ENCODE measurements at regions not wholly inside any gene's neighbourhood (a gene's known extent, or its start where the extent isn't known, plus 50 kb on each side); places are given as distances from the start of the nearest gene placed in this dataset.

GRCh38 chr2:129379411-129379810, 600.1 kb upstream of the RAB6C start:
- TF ChIP-seq CTCF (IDR thresholded peaks at IDR 0.05 in 4 of 5, conservative IDR thresholded peaks at IDR 0.05 in 1 of 5) (no peak), POLR2A (IDR thresholded peaks at IDR 0.05) (no peak)
